Transverse colon (tissue), 4 donors: ENCODE measurements at regions not wholly inside any gene's neighbourhood (a gene's known extent, or its start where the extent isn't known, plus 50 kb on each side); places are given as distances from the start of the nearest gene placed in this dataset.

Source experiments
- DNase-seq: peaks from one replicate; pipeline ENCODE4 v3.0.0-alpha.2; 2019
- H3K27ac ChIP-seq, 4 donors: fragments of 200-600 bp; sonication (generic); 2 replicates each; pipeline ENCODE4 v1.5.1; 2016 to 2018; ENCODE audit warnings: inconsistent platforms in 4 of 4
- H3K27me3 ChIP-seq: fragments of 200-600 bp; sonication (generic); 2 replicates; pipeline ENCODE4 v1.5.1; 2017; ENCODE audit warnings: inconsistent platforms
- H3K36me3 ChIP-seq, 4 donors: fragments of 200-600 bp; sonication (generic); 2 replicates each; pipeline ENCODE4 v1.5.1; 2017 to 2019; ENCODE audit warnings: inconsistent platforms in 4 of 4
- H3K4me1 ChIP-seq, 4 donors: fragments of 200-600 bp; sonication (generic); 2 replicates each; pipeline ENCODE4 v1.5.1; 2017 to 2020; ENCODE audit warnings: inconsistent platforms in 4 of 4
- H3K4me3 ChIP-seq, 4 donors: fragments of 200-600 bp; sonication (generic); 1 replicate in 1 of 4; 2 replicates in 3 of 4; pipeline versions ENCODE4 v1.5.1 to v1.6.1; 2017 to 2019; ENCODE audit warnings: inconsistent platforms in 4 of 4
- H3K9me3 ChIP-seq, 2 donors: fragments of 200-600 bp; sonication (generic); 2 replicates each; pipeline ENCODE4 v1.5.1; 2017 to 2019; ENCODE audit warnings: inconsistent platforms in 2 of 2
- CTCF ChIP-seq, 5 experiments: fragments of 200-600 bp in 3 of 5; fragments of 450-650 bp in 2 of 5; sonication (generic) in 3 of 5; IDR thresholded peaks; 1 replicate in 2 of 5; 2 replicates in 3 of 5; pipeline ENCODE4 v1.5.1; 2016 to 2017; ENCODE audit warnings: antibody characterized with exemption in 5 of 5, inconsistent platforms in 3 of 5, mild to moderate bottlenecking in 2 of 5, moderate library complexity in 1 of 5
- EP300 ChIP-seq: sonication (generic); formaldehyde crosslinking; IDR thresholded peaks from one replicate; pipeline ENCODE4 v1.6.1; 2017; ENCODE audit warnings: antibody characterized with exemption, low read depth
- POLR2A ChIP-seq: fragments of 450-650 bp; IDR thresholded peaks from one replicate; pipeline ENCODE4 v1.6.1; 2016; ENCODE audit warnings: antibody characterized with exemption, mild to moderate bottlenecking, moderate library complexity
- POLR2AphosphoS5 ChIP-seq, 3 donors: sonication (generic); formaldehyde crosslinking; IDR thresholded peaks; one replicate each; pipeline ENCODE4 v1.6.1; 2016; ENCODE audit warnings: antibody characterized with exemption in 3 of 3
- WGBS, 2 donors: methylation state at CpG; one replicate each; pipeline ENCODE4 v1.1.5; 2018; ENCODE audit warnings: low coverage in 1 of 2; 5-methylcytosine and 5-hydroxymethylcytosine counted together
- in situ Hi-C, 4 donors: fragments of 200-750 bp; cut with MboI; loops; one replicate each; pipeline versions ENCODE4 v1.15.0 to v1.15.1; 2017; ENCODE audit warnings: low sequenced_read_pairs in 3 of 4, low pct_ligation_motif_present in 1 of 4, low pct_unique_long_range_greater_than_20kb in 1 of 4
- intact Hi-C: fragments of 100-400 bp; cut with DNase I; formaldehyde crosslinking; loops from one replicate; pipeline ENCODE4 v1.15.1; 2023; ENCODE audit warnings: low total_unique reads

GRCh38 chr19:31112158-31112557, 237.1 kb downstream of the TSHZ3 start:
- in situ Hi-C loops (no loop called here), intact Hi-C loops (no loop called here)
- no peak overlapping the region for H3K4me3 ChIP-seq
- TF ChIP-seq EP300: no peak
- no peak for TF ChIP-seq CTCF (IDR thresholded peaks at IDR 0.05)
- TF ChIP-seq POLR2A: no peak
- TF ChIP-seq POLR2AphosphoS5 (IDR thresholded peaks at IDR 0.05): no peak
- no peaks in the 10 kb centered on the region for H3K36me3 ChIP-seq
- H3K4me1 ChIP-seq: peaks cover 0 to 5% (median 4%) of the 10 kb centered on the region in 4 donors
- WGBS, 2 donors: 84 to 87% methylated on average over 6 to 9 of the region's 9 CpGs
- no peak for DNase-seq
- H3K27ac ChIP-seq: no peak overlapping the region
- no peaks in the 10 kb centered on the region for H3K9me3 ChIP-seq
- H3K27me3 ChIP-seq: no peaks in the 10 kb centered on the region

GRCh38 chr19:31111741-31112140, 237.5 kb downstream of the TSHZ3 start:
- no peak overlapping the region for H3K27ac ChIP-seq
- DNase-seq: no peak
- no peaks in the 10 kb centered on the region for H3K36me3 ChIP-seq
- H3K4me3 ChIP-seq: no peak overlapping the region
- no peak for TF ChIP-seq EP300
- TF ChIP-seq POLR2A: no peak
- no peak for TF ChIP-seq CTCF (IDR thresholded peaks at IDR 0.05)
- no peak for TF ChIP-seq POLR2AphosphoS5 (IDR thresholded peaks at IDR 0.05)
- H3K9me3 ChIP-seq: no peaks in the 10 kb centered on the region
- H3K27me3 ChIP-seq: no peaks in the 10 kb centered on the region
- in situ Hi-C loops: no loop called here
- 80 to 95% methylated on average over 2 to 3 of the region's 3 CpGs for WGBS, 2 donors
- peaks cover 0 to 5% (median 4%) of the 10 kb centered on the region in 4 donors for H3K4me1 ChIP-seq
- intact Hi-C loops: no loop called here

GRCh38 chr19:31110336-31110735, 238.9 kb downstream of the TSHZ3 start:
- WGBS, 2 donors: 59 to 60% methylated on average over 1 to 5 of the region's 5 CpGs
- H3K9me3 ChIP-seq: no peaks in the 10 kb centered on the region
- H3K4me1 ChIP-seq: peaks cover 0 to 5% (median 4%) of the 10 kb centered on the region in 4 donors
- H3K27ac ChIP-seq: no peak overlapping the region
- no peaks in the 10 kb centered on the region for H3K27me3 ChIP-seq
- intact Hi-C loops: no loop called here
- H3K36me3 ChIP-seq: no peaks in the 10 kb centered on the region
- TF ChIP-seq POLR2AphosphoS5 (IDR thresholded peaks at IDR 0.05): no peak
- no peak for TF ChIP-seq POLR2A
- TF ChIP-seq EP300: no peak
- no peak for TF ChIP-seq CTCF (IDR thresholded peaks at IDR 0.05)
- in situ Hi-C loops: no loop called here
- no peak for DNase-seq
- no peak overlapping the region for H3K4me3 ChIP-seq

GRCh38 chr19:31109636-31110035, 239.6 kb downstream of the TSHZ3 start:
- in situ Hi-C loops: no loop called here
- Histone ChIP-seq H3K27ac (no peak overlapping the region), H3K9me3 (no peaks in the 10 kb centered on the region), H3K36me3 (no peaks in the 10 kb centered on the region), H3K27me3 (no peaks in the 10 kb centered on the region), H3K4me3 (no peak overlapping the region), H3K4me1 (peaks cover 0 to 5% (median 4%) of the 10 kb centered on the region in 4 donors)
- WGBS, 2 donors: 34 to 57% methylated on average over 1 to 2 of the region's 2 CpGs
- no peak for DNase-seq
- no peak for TF ChIP-seq EP300
- TF ChIP-seq POLR2AphosphoS5 (IDR thresholded peaks at IDR 0.05): no peak
- no peak for TF ChIP-seq CTCF (IDR thresholded peaks at IDR 0.05)
- no peak for TF ChIP-seq POLR2A
- intact Hi-C loops: no loop called here
